Islet precursor cell (in vitro differentiated cells): ENCODE measurements at regions not wholly inside any gene's neighbourhood (a gene's known extent, or its start where the extent isn't known, plus 50 kb on each side); places are given as distances from the start of the nearest gene placed in this dataset.

ENCODE experiments used
- DNase-seq: peaks from one replicate; pipeline ENCODE4 v3.0.0-alpha.2; 2018

DNA sequence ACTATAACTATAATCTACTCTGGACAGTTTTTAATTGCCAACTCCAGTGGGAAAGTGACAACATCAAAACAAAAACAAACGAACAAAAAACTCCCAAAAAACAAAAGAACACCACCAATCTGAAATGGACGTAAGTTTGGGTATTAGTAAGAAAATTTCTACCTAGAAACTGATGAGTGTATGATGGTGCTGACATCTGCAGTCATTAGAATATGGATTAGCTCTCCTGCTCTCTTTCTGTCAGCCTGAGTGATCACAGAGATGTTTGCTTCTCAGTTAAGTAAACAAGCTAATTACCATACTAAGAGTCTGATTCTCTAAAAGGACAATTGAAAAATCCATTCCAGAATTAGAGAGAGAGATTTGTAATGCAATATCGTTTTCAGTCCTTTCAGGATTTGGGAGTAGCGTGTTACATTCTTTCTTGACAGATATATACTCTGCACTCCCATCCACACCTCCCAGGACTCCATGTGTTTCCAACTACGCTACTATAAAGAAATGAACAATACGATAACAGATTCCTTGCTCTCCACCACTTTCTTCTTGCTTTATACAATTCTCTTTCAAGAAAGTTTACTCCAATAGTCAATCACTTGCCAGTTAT, 1347.4 kb upstream of the PIK3C3 start:
- no peak for DNase-seq

- DNase-seq = no peak
These were observed 1348.0 kb upstream of the PIK3C3 start for GRCh38 chr18:40606996-40607395.

DNA sequence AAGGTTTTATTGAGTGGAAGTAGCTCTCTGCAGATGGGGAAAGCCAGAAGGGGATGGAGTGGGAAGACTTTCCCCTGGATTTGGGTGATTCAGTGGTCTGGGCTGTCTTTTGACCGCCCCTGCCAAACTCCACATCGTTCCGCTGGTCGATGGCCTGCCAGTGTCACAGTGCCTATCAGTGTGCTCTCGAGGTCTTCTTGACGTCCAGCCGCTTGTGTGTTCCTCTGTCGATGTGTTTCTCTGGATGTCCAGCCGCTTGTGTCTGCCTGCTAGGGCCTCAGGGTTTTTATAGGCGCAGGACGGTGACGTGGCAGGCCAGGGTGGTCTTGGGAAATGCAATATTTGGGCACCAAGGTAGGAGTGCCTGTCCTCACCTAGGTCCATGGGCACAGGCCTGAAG, 1371.4 kb upstream of the PIK3C3 start:
- DNase-seq = no peak

GRCh38 chr18:40582105-40582504, 1372.9 kb upstream of the PIK3C3 start:
- no peak for DNase-seq

DNA sequence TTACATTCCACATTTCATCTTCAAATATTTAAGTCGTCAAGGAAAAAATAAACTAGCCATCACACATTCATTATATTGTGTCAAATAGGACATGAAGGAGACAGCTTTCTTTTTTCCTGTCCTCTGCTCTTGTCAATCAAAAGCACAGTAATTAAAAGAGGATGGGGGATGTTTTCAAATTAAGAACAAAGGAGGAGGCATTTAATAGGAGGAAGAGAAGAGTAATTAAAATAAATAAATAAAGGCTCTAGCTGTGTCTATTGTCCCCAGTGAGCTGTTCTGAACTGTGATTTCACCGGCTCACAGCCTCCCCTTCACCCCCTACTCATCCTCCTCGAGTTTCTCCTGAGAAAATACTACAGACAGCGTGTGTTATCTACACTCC, 1377.1 kb upstream of the PIK3C3 start:
- DNase-seq = no peak

GRCh38 chr18:40577239-40577980, 1377.6 kb upstream of the PIK3C3 start:
- DNase-seq = no peak

GRCh38 chr18:40576507-40577115, 1378.4 kb upstream of the PIK3C3 start:
- no peak for DNase-seq

- no peak for DNase-seq
These were observed 1384.4 kb upstream of the PIK3C3 start for GRCh38 chr18:40570615-40571014.

DNA sequence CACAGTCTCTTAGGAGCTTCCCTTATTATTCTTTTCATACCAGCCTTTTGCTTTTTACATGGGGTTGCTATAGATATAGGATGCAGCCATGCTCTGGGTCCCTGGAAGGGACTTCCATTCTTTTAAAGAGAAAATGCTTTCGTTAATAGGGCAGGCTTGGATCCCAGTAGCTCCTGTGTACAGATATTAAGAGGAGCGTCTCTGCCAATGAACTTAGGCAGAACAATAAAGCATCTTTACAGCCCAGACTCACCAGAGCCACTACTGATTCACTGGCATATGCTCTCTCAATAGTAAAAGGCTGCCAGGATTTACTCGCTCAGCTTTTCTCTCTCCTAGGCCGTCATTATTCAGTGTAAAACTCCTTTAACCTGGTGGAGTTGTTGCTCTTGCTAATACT, 1385.4 kb upstream of the PIK3C3 start:
- DNase-seq = no peak

DNA sequence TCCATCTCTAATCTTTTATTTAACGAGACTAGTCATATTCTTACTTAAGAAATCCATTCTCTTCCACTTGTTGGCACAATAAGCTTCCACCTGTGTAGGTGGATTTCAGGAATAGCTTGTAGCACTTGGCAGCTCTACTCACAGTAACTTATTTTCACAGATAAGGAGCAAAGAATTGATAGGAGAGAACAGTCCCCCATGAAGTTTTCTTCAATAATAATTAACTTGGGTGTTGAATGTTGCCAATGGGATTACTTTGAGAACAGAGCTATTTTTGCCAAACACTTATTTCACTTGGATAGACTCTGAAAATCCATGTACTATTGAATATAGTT, 1388.6 kb upstream of the PIK3C3 start:
- DNase-seq = no peak

DNA sequence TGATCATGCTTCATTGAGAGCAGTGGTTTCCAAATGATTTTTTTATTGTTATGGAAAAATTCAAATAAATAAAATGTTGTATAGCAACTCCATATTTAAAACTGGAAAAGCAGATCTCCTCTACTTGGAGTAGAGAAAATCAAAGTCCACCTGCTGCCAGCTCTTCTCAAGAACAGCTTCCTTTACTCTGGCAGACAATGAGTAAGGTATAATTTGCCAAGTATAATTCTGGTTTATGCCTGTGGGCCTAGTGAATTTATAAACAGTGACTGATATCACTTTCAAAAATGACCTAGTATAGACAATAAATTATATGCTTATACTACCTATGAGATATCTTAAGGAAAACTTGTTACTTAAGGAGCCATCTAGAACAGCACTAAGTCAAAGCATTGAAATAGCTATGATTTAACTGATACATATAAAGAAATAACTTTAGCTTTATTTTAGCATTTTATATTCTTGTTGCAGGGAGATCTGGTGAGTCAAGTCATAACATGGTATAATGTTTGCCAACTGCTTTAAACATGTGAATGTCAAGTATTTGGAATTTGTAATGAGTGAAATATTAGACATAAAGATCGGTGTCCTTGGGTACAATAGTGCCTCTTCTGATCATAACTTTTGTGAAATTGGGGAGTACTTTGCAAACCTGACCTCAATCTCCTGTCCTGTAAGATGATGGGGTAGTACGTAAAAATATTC, 1389.1 kb upstream of the PIK3C3 start:
- DNase-seq = no peak

DNA sequence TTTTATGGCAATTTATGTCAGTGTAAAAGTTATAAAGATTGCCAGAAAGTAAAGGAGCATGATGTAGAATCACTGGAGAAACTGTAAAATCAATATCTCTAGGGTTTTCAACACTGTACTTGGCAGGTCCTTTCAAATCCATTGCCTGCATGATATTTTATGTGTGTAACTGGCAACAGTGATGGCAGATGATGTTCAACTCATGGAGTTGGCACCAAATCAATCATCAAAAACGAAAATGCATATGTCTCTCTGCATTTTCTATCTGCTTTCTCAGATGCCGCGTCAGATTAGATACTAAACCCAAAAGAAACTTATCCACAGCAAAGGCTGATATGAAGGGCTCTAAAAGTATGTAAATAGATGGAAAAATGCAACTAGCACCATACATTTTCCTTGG, 1395.5 kb upstream of the PIK3C3 start:
- no peak for DNase-seq

GRCh38 chr18:40558706-40559392, 1396.2 kb upstream of the PIK3C3 start:
- DNase-seq = no peak

DNA sequence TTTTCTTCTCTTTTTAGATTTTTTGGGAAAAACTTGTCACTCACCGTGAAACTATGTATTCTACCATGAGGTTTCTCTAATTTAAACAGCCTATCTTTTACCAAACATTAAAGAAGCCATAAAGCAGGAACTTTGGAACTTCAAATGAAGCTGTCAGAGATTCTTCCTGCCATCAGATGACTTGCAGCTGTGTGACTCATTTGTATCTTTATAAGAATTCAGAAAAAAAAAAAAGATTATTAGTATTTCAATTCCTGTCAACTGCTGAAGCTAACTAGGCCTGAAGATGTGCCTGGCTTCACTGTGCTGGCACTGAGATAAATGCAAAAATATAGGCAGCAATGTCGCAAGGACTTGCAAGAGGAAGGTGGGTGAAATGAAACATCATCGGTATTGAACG, 1399.1 kb upstream of the PIK3C3 start:
- DNase-seq = no peak

DNA sequence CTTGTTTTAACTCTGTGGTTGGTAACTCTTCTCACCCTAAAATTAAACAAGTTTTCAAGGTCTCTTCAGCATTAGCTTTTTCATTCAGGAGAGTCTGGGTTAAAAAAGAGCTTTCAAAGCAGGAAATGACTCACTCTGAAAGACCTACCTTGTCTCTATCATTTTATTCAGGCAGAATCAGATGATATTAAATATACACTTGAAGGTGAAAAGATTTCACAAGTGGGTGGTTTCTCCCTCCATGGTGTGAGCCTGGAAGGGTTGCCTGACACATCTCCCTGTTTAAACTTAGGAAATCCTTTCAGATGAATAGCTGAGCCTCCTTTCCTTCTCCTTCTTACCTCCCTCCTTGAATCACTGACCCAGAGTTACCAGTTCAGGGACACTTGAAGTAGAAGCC, 1402.0 kb upstream of the PIK3C3 start:
- no peak for DNase-seq

DNA sequence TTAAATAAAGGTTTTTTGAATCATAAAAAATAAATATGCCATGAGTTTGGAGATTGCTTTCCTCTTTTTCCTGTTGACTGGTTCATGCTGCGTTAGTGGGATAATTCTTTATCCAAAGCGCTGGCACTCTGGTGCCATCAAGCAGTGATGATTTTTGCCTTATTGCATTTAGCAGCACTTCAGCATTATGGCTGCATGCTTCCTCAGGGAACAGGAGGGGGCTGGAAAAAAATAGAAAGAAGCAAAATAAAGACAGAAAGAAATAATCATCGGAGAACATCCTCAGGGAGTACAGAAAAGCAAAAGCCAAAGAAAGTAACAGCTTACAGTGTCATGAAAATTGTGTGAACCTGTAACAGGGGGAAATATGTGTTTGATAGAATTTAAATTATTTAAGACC, 1408.2 kb upstream of the PIK3C3 start:
- no peak for DNase-seq

DNA sequence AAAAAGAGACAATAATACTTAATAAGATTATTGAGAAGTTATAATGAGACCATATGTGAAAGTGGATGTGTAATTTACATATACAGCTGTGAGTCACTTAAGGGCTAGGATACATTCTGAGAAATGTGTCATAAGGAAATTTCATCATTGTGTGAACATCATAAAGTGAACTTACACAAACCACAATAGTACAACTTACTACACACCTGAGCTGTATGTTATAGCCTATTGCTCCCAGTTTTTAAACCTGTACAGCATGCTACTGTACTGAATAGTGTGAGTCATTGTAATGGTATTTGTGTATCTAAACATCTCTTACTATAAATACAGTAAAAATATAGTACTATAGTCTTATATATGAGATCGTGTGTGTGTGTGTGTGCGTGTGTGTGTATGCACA, 1420.3 kb upstream of the PIK3C3 start:
- no peak for DNase-seq

DNA sequence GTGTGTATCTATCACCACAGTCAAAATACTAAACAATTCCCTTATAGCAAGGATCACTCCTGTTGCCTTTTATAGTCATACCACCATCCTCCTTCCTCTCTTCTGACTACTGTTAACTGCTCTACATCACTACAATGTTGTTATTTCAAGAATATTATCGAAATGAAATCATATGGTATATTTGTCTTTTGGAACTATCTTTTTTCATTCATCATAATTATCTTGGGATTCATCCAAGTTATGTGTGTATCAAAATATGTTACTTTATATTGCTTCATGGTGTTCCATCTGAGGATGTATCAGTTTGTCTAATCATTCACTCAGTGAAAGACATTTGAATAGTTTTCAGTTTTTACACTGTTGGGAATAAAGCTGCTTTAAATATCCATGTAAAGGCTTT, 1423.0 kb upstream of the PIK3C3 start:
- DNase-seq = no peak

- DNase-seq = no peak
These were observed 1424.0 kb upstream of the PIK3C3 start for GRCh38 chr18:40531051-40531450.

- DNase-seq = no peak
These were observed 1425.6 kb upstream of the PIK3C3 start for GRCh38 chr18:40529478-40529877.

- DNase-seq = no peak
These were observed 1430.2 kb upstream of the PIK3C3 start for GRCh38 chr18:40524881-40525280.

DNA sequence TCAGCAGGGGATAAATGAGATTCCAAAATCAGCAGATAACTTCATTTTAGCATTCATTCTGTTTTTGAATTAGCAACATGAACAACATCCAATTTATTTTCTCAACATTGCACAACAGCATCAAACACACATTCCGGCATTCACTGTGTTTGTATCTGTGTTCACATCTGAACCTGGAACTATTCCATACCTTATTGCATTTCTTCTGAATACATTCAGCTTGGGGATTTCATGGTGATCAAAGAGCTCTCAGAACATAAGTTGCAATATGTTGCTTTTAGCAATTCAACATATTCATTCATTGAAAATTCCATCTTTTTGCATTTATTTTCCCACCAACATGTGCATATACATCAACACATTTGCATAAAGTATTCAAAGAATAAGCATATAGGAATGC, 1431.7 kb upstream of the PIK3C3 start:
- no peak for DNase-seq

DNA sequence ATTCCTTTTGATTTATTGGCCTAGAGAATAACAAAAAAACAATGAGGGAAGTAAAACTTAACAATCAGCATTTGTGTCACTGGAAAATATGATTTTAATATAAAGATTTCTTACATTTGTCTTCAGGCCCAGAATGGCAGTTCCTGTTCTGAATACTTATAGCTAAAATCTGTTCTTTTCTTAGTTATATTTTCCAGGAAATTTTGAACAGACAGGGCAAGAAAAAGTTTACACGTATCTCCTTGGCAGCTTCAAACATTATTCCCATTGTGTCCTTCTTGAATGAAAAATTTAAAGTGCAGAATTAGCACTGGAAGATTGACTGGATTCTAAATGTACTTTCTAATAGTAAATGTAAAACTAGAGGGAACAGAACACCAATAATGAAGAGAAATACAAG, 1454.0 kb upstream of the PIK3C3 start:
- no peak for DNase-seq

GRCh38 chr18:40494603-40495002, 1460.4 kb upstream of the PIK3C3 start:
- DNase-seq = no peak
